ENCODE measurements at regions not wholly inside any gene's neighbourhood (a gene's known extent, or its start where the extent isn't known, plus 50 kb on each side); places are given as distances from the start of the nearest gene placed in this dataset.
A peak's percentile ranks its signal among the peaks of the same experiment; 100 is the strongest.

DNA sequence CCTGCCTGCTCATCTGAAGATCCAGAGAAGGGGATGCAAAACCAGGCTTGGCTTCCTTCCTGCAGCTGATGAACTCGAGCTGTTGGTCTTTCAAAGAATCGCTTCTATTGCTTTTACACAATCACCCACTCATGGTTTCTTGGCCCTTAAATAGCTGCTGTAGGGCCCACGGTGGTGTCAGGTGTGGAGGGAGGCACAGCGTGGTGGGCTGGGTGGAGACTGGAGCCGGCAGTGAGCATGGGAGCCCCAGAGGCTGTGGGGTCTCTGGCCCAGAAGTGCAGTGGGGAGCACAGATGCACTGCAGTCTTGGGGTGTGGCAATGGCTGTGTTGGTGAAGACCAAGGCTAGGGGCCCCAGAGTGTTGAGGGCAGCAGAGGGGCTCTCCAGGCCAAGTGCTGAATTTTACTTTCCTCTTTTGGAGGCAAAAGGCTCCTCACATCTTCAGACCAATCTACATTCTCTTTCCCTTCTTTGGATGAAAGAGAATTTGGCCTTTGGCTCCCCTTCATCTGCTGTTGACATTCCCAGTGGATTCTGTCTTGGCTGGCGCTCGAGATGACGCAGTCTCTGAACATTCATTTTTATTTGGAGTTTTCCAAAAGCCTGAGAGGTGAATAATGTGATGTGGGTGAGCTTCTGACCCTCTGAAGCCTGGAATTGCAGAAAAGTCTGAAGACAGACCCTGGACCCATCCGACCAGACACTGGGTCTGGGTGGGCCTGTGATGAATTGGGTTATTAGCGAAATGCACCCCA lies 70.1 kb upstream of the ASB18 start:
- Histone ChIP-seq H3K4me3 (no peak overlapping the region), H3K9me3 (no peaks in the 10 kb centered on the region), H3K27me3 (no peaks in the 10 kb centered on the region), H3K36me3 (no peaks in the 10 kb centered on the region), H3K4me1 (no peaks in the 10 kb centered on the region), H3K27ac (peak overlapping the region; percentile 16 to 51)
- DNase-seq (ENCODE audit: low spot score) = peak; percentile 64
- TF ChIP-seq, protein P1, sequence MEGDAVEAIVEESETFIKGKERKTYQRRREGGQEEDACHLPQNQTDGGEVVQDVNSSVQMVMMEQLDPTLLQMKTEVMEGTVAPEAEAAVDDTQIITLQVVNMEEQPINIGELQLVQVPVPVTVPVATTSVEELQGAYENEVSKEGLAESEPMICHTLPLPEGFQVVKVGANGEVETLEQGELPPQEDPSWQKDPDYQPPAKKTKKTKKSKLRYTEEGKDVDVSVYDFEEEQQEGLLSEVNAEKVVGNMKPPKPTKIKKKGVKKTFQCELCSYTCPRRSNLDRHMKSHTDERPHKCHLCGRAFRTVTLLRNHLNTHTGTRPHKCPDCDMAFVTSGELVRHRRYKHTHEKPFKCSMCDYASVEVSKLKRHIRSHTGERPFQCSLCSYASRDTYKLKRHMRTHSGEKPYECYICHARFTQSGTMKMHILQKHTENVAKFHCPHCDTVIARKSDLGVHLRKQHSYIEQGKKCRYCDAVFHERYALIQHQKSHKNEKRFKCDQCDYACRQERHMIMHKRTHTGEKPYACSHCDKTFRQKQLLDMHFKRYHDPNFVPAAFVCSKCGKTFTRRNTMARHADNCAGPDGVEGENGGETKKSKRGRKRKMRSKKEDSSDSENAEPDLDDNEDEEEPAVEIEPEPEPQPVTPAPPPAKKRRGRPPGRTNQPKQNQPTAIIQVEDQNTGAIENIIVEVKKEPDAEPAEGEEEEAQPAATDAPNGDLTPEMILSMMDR (IDR thresholded peaks at IDR 0.05) = no peak

DNA sequence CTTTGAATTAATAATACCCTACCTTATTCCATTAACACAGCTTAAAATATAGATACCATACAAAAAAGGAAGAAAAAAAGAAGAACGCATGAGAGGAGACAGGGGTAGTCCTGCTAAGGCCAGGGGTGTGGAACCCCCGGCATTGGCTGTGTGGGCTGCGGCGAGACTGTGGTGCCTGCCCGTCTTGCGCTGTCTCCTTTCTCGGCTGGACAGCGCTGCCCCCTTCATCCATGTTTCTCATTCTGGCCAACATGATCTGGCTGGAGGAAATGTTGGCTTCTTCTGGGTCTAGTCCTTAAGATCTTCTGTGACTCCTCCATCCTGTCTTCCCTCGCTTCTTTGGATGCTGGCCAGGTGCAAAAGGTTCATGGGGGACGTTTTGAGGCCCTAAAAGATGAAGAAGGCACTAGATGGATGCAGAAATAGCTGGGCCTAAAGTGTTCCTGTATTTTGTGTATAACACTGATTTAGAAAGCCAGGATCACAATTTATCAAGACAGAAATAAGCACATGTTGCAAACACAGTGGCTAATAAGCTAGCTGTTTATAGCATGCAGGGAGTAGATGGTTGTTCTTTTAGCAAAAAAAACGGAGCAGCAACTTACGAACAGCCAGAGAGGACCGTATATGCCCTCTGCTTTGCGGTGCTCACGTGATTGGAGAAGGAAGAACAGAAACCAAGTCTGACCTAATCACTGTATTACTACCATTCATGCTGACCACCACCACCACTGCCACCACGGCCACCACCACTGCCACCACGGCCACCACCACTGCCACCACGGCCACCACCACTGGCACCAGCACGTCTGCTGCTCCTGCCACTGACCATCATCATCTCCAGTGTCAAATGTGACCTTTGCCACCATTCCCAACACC lies 71.7 kb upstream of the ASB18 start:
- H3K27me3 ChIP-seq = no peaks in the 10 kb centered on the region
- no peaks in the 10 kb centered on the region for H3K9me3 ChIP-seq
- TF ChIP-seq, protein P1 (IDR thresholded peaks at IDR 0.05) = no peak
- H3K4me3 ChIP-seq = no peak overlapping the region
- H3K36me3 ChIP-seq = no peaks in the 10 kb centered on the region
- no peaks in the 10 kb centered on the region for H3K4me1 ChIP-seq
- no peak overlapping the region for H3K27ac ChIP-seq
- DNase-seq (ENCODE audit: low spot score) = peak; percentile 53

DNA sequence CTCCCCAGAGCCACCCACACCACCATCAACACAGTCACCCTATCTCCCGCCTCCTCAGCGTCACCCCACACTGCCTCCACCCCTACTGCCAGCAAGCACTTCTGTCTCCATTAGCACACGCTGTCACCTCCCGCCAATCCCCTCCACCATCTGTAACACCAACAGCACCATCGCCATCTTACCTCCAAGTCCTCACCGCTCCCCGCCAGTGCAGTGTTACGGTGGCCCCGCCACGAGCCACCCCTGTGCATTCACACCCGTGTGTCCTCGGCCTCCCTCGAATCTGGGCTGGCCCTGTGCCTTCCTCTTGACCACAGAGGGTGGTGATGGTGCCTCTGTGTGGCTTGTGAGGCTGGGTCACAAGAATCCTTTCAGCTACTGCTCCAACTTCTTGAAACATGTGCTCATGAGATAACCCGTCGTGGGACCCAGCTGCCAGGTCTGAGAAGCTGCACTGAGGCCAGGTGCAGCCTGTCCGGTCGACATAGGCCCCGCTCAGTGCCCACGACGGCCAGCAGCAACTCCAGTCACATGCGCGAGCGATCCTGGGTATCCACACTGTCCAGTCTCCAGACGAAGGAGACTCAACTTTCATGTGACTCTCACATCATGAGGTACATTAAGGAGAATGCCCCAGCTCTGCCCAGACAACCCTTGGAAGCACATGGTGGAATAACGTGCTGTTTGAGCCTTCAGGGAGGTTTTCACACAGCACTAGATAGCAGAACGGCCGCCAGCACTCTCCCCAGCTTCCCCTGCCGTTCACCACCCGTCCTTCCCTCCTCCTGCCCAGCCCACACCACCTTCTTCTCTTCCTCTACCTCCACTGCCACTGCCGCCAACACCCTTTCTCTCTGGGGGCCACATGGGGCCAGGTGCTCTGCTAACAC lies 72.6 kb upstream of the ASB18 start:
- Histone ChIP-seq H3K4me3 (no peak overlapping the region), H3K27ac (no peak overlapping the region), H3K9me3 (no peaks in the 10 kb centered on the region), H3K36me3 (no peaks in the 10 kb centered on the region), H3K27me3 (no peaks in the 10 kb centered on the region), H3K4me1 (no peaks in the 10 kb centered on the region)
- DNase-seq (ENCODE audit: low spot score) = peak; percentile 26
- TF ChIP-seq, protein P1 (IDR thresholded peaks at IDR 0.05) = no peak

DNA sequence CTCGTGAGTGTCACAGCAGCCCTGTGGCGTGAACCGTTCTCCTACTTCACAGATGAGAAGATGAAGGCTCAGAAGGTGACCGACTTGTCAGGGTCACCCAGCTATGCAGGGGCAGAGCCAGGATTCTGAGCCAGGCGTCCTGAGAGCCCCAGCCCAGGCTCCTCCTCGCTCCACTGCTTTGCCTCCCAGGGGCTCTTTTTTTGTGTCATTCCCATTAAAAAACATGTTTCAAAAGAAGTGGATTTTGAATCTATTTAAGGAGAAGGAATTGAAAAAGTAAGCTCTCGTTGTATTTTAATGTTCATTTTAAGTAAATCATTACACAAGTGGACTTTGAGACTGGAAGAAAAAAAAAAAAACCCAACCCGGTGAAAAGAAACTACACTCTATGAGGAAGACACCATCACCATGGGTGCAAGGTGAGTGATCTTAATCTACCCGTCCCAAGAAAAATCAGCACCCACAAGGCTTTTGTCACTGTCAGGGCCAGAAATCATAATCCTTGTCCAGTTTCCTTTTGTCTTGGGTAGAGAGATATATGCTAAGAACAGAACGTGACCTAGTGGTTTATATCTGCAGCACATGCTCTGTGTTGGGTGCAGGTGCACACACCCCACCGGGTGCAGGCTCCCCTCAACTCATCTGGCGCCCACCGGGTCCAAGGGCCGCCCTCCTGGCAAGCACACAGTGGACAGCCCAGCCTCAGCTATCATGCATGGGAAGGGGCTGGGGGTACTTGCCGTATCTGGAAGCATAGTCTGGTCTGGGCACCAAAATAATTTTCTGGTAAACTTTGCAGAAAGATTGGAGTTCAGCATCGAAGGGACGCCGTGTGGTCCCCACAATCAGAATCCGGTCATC lies 73.5 kb upstream of the ASB18 start:
- Histone ChIP-seq H3K36me3 (no peaks in the 10 kb centered on the region), H3K4me1 (no peaks in the 10 kb centered on the region), H3K4me3 (no peak overlapping the region), H3K9me3 (no peaks in the 10 kb centered on the region), H3K27ac (no peak overlapping the region), H3K27me3 (no peaks in the 10 kb centered on the region)
- TF ChIP-seq, protein P1 (IDR thresholded peaks at IDR 0.05) = no peak
- DNase-seq (ENCODE audit: low spot score) = peak; percentile 48

All from right atrium auricular region (tissue), 2 donors.